Neural cell (in vitro differentiated cells): ENCODE measurements at regions not wholly inside any gene's neighbourhood (a gene's known extent, or its start where the extent isn't known, plus 50 kb on each side); places are given as distances from the start of the nearest gene placed in this dataset.

ENCODE experiments used
- H2AFZ ChIP-seq: fragments of 200-600, 300-800 bp; sonication (generic), shearing (Covaris generic); 2 replicates; pipeline ENCODE4 v1.6.0; 2014; ENCODE audit warnings: low read depth, mild to moderate bottlenecking, antibody characterized with exemption, low read length, moderate library complexity
- H3F3A ChIP-seq: fragments of 200-600 bp; shearing (Covaris generic); 2 replicates; pipeline ENCODE4 v1.6.1; 2016; ENCODE audit warnings: mild to moderate bottlenecking, moderate library complexity, mixed read lengths, antibody characterized with exemption, low read length; ENCODE audit not compliant: insufficient read depth, poor library complexity, severe bottlenecking
- H3K27ac ChIP-seq: fragments of 200-600, 300-800 bp; sonication (generic), shearing (Covaris generic); 2 replicates; pipeline ENCODE4 v1.5.1; 2014; ENCODE audit warnings: mild to moderate bottlenecking, low read length, moderate library complexity
- H3K27me3 ChIP-seq: fragments of 300-800, 200-600 bp; sonication (generic), shearing (Covaris generic); 2 replicates; pipeline ENCODE4 v1.6.0; 2014; ENCODE audit warnings: mild to moderate bottlenecking, low read depth, low read length, moderate library complexity; ENCODE audit not compliant: insufficient read depth
- H3K36me3 ChIP-seq: fragments of 300-800, 200-600 bp; sonication (generic), shearing (Covaris generic); 2 replicates; pipeline ENCODE4 v1.5.1; 2014; ENCODE audit warnings: mild to moderate bottlenecking, antibody characterized with exemption, low read length, moderate library complexity; ENCODE audit not compliant: insufficient read depth
- H3K4me2 ChIP-seq: fragments of 300-800, 200-600 bp; sonication (generic), shearing (Covaris generic); 2 replicates; pipeline ENCODE4 v1.6.0; 2014; ENCODE audit warnings: mild to moderate bottlenecking, low read length
- H3K4me3 ChIP-seq: fragments of 300-800, 200-600 bp; sonication (generic), shearing (Covaris generic); 2 replicates; pipeline ENCODE4 v1.5.1; 2014; ENCODE audit warnings: mild to moderate bottlenecking, low read length, moderate library complexity
- H3K79me2 ChIP-seq: fragments of 200-600 bp; shearing (Covaris generic); replicated peaks from 2 replicates; pipeline ENCODE4 v1.6.0; 2014; ENCODE audit warnings: mild to moderate bottlenecking, low read length, moderate library complexity; ENCODE audit not compliant: insufficient read depth
- H3K9ac ChIP-seq: fragments of 300-800, 200-600 bp; sonication (generic), shearing (Covaris generic); 2 replicates; pipeline ENCODE4 v1.6.1; 2016; ENCODE audit warnings: mild to moderate bottlenecking, low read length, mixed read lengths
- H3K9me2 ChIP-seq: fragments of 200-600 bp; shearing (Covaris generic); 2 replicates; pipeline ENCODE4 v1.6.1; 2016; ENCODE audit warnings: mild to moderate bottlenecking, low read length, mixed read lengths; ENCODE audit not compliant: insufficient read depth
- H3K9me3 ChIP-seq: fragments of 200-600, 300-800 bp; sonication (generic), shearing (Covaris generic); 2 replicates; pipeline ENCODE4 v1.6.1; 2016; ENCODE audit warnings: mild to moderate bottlenecking, mixed run types, low read length, moderate library complexity, mixed read lengths
- H4K20me1 ChIP-seq: fragments of 200-600 bp; shearing (Covaris generic); 2 replicates; pipeline ENCODE4 v1.6.1; 2016; ENCODE audit warnings: mild to moderate bottlenecking, mixed run types; ENCODE audit not compliant: insufficient read depth
- EP300 ChIP-seq: fragments of 450-650 bp; conservative IDR thresholded peaks from 2 replicates; pipeline ENCODE4 v1.6.1; 2014; ENCODE audit warnings: antibody characterized with exemption, mild to moderate bottlenecking, moderate library complexity; ENCODE audit not compliant: poor library complexity, severe bottlenecking
- EZH2 ChIP-seq: fragments of 200-600, 300-800 bp; shearing (Covaris generic), sonication (generic); IDR thresholded peaks from 2 replicates; pipeline ENCODE4 v1.6.1; 2014; ENCODE audit warnings: antibody characterized with exemption, low read length, borderline replicate concordance, mild to moderate bottlenecking; ENCODE audit not compliant: insufficient read depth, poor library complexity, severe bottlenecking
- MXI1 ChIP-seq: fragments of 450-650 bp; conservative IDR thresholded peaks from 2 replicates; pipeline ENCODE4 v1.6.1; 2014; ENCODE audit warnings: antibody characterized with exemption, mild to moderate bottlenecking; ENCODE audit not compliant: poor library complexity, severe bottlenecking
- POLR2AphosphoS5 ChIP-seq: IDR thresholded peaks from 2 replicates; pipeline ENCODE4 v1.6.1; 2012
- RAD21 ChIP-seq: fragments of 450-650 bp; conservative IDR thresholded peaks from 2 replicates; pipeline ENCODE4 v1.6.1; 2014; ENCODE audit warnings: antibody characterized with exemption, mild to moderate bottlenecking, moderate library complexity
- SMC3 ChIP-seq: fragments of 450-650 bp; conservative IDR thresholded peaks from 2 replicates; pipeline ENCODE4 v1.6.1; 2014; ENCODE audit warnings: antibody characterized with exemption, mild to moderate bottlenecking, moderate library complexity; ENCODE audit not compliant: poor library complexity
- TAF1 ChIP-seq: IDR thresholded peaks from 2 replicates; pipeline ENCODE4 v1.6.1; 2012; ENCODE audit warnings: low read depth
- TF ChIP-seq, protein P1 (sequence below): IDR thresholded peaks from 2 replicates; pipeline ENCODE4 v1.6.1; 2012; ENCODE audit warnings: borderline replicate concordance

DNA sequence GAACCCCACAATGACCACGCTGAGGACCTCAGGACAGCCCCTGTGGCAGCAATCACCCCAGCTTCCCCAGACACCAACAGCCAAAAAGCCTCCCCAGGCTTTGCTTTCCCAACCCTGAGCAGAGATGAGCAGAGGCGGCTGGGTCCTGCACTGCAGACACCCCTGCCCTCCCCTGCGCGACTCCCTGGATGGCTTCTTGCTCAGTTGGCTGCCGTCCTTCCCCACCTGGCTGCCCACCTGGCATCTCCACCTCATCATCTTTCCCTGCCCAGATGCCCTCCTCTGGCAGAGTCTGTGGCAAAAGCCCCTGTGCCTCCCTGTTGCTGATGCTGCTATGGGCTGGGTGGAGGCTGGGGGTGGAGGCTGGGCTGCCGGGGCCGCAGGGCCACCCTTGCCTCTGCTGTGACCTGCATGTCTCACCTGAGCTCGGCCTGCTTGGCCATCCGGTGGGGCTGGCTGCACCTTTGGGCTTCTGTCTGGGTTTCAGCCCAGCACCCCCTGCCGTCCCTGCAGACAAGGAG, 567.7 kb downstream of the TCERG1L start:
- no peaks in the 10 kb centered on the region for H3K9me2 ChIP-seq
- H3K27ac ChIP-seq, result no peak overlapping the region
- no peak overlapping the region for H2AFZ ChIP-seq
- no peak overlapping the region for H3K4me2 ChIP-seq
- no peaks in the 10 kb centered on the region for H3K9me3 ChIP-seq
- H3F3A ChIP-seq, result no peaks in the 10 kb centered on the region
- no peaks in the 10 kb centered on the region for H3K36me3 ChIP-seq
- TF ChIP-seq RAD21, result no peak
- no peak for TF ChIP-seq MXI1
- TF ChIP-seq SMC3, result no peak
- no peak for TF ChIP-seq EP300
- TF ChIP-seq, protein P1, sequence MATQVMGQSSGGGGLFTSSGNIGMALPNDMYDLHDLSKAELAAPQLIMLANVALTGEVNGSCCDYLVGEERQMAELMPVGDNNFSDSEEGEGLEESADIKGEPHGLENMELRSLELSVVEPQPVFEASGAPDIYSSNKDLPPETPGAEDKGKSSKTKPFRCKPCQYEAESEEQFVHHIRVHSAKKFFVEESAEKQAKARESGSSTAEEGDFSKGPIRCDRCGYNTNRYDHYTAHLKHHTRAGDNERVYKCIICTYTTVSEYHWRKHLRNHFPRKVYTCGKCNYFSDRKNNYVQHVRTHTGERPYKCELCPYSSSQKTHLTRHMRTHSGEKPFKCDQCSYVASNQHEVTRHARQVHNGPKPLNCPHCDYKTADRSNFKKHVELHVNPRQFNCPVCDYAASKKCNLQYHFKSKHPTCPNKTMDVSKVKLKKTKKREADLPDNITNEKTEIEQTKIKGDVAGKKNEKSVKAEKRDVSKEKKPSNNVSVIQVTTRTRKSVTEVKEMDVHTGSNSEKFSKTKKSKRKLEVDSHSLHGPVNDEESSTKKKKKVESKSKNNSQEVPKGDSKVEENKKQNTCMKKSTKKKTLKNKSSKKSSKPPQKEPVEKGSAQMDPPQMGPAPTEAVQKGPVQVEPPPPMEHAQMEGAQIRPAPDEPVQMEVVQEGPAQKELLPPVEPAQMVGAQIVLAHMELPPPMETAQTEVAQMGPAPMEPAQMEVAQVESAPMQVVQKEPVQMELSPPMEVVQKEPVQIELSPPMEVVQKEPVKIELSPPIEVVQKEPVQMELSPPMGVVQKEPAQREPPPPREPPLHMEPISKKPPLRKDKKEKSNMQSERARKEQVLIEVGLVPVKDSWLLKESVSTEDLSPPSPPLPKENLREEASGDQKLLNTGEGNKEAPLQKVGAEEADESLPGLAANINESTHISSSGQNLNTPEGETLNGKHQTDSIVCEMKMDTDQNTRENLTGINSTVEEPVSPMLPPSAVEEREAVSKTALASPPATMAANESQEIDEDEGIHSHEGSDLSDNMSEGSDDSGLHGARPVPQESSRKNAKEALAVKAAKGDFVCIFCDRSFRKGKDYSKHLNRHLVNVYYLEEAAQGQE, result no peak
- TF ChIP-seq EZH2, result no peak
- no peak for TF ChIP-seq TAF1
- no peaks in the 10 kb centered on the region for H3K79me2 ChIP-seq
- no peak overlapping the region for H3K4me3 ChIP-seq
- no peaks in the 10 kb centered on the region for H3K27me3 ChIP-seq
- no peak overlapping the region for H3K9ac ChIP-seq
- H4K20me1 ChIP-seq, result no peaks in the 10 kb centered on the region

DNA sequence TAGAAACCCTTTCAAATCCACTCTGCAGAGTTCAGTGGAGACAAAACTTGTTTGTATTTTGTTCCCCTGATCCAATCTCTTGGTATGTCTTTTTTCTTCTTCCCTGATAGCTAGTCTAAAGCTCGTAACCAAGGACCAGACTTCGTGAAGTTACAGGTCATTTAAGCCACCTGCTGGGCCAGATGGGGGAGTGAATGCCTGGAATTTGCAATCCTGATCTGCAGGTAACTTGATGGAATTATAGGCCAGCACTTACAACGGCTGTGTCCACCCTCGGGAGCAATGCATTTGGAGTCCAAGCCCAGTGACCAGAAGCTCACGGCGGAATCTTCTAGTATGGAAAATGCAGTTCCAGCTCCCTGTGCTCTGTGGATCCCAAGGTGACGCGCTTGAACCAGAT, 566.9 kb downstream of the TCERG1L start:
- Histone ChIP-seq H3K9ac (no peak overlapping the region), H3K4me2 (no peak overlapping the region)
- TF ChIP-seq, protein P1, result no peak
- TF ChIP-seq POLR2AphosphoS5, result no peak
- no peak for TF ChIP-seq MXI1
- no peak for TF ChIP-seq RAD21
- no peak for TF ChIP-seq TAF1
- no peak for TF ChIP-seq EP300

More for the DNA sequence above, 566.9 kb downstream of the TCERG1L start:
- no peaks in the 10 kb centered on the region for H3K9me2 ChIP-seq
- no peak overlapping the region for H3K27ac ChIP-seq
- H2AFZ ChIP-seq, result no peak overlapping the region
- H3K27me3 ChIP-seq, result no peaks in the 10 kb centered on the region
- no peaks in the 10 kb centered on the region for H3K9me3 ChIP-seq
- H3K4me3 ChIP-seq, result no peak overlapping the region
- H3F3A ChIP-seq, result no peaks in the 10 kb centered on the region
- H4K20me1 ChIP-seq, result no peaks in the 10 kb centered on the region
- H3K79me2 ChIP-seq, result no peaks in the 10 kb centered on the region
- H3K36me3 ChIP-seq, result no peaks in the 10 kb centered on the region
